ENCODE measurements at regions not wholly inside any gene's neighbourhood (a gene's known extent, or its start where the extent isn't known, plus 50 kb on each side); places are given as distances from the start of the nearest gene placed in this dataset.
"Not testable (repeated sequence)": the region's sequence is repeated elsewhere in the genome, so short reads cannot be mapped to it uniquely, and the experiment has no call there.

- not testable (repeated sequence) for H4K12ac ChIP-seq (ENCODE audit: low read depth, low read length); H3K23ac ChIP-seq (ENCODE audit: low read length); H3K9me3 ChIP-seq (ENCODE audit: insufficient read depth, low read depth, low read length); H3K27me3 ChIP-seq (ENCODE audit: insufficient read depth, low read length); H4K91ac ChIP-seq (ENCODE audit: low read depth, low read length); H3K14ac ChIP-seq (ENCODE audit: low read length); H3K18ac ChIP-seq (ENCODE audit: low read length); H3K4ac ChIP-seq (ENCODE audit: low read depth, low read length); H4K8ac ChIP-seq (ENCODE audit: low read depth, low read length); H3K36me3 ChIP-seq (ENCODE audit: control insufficient read depth in 1 of 2, insufficient read depth in 2 of 2, low read length in 2 of 2); H2AFZ ChIP-seq (ENCODE audit: insufficient read depth, low read length, poor library complexity); DNase-seq; H3K79me1 ChIP-seq (ENCODE audit: low read length); H3K27ac ChIP-seq (ENCODE audit: low read depth, low read length); H3K79me2 ChIP-seq (ENCODE audit: control insufficient read depth, insufficient read depth, low read length, poor library complexity); H2BK120ac ChIP-seq (ENCODE audit: insufficient read depth, low read length, poor library complexity); H2AK5ac ChIP-seq (ENCODE audit: low read length); H3K4me3 ChIP-seq (ENCODE audit: low read depth, low read length); H3K4me2 ChIP-seq (ENCODE audit: low read length); H3K9ac ChIP-seq (ENCODE audit: low read length); H3K4me1 ChIP-seq (ENCODE audit: control insufficient read depth in 1 of 2, insufficient read depth in 2 of 2, low read length in 2 of 2); H2BK12ac ChIP-seq (ENCODE audit: low read length)
- H2BK5ac ChIP-seq (ENCODE audit: low read depth, low read length, poor library complexity) = peak overlapping the region; percentile 13
- no CpG with 5 or more reads among the region's 12 CpGs for WGBS (ENCODE audit: extremely low coverage, insufficient coverage, insufficient read length)
Observed at GRCh38 chr11:3513311-3513710, 128.5 kb downstream of the ART5 start.

- not testable (repeated sequence) for H2BK120ac ChIP-seq (ENCODE audit: insufficient read depth, low read length, poor library complexity); H3K9ac ChIP-seq (ENCODE audit: low read length); H3K14ac ChIP-seq (ENCODE audit: low read length); H2BK5ac ChIP-seq (ENCODE audit: low read depth, low read length, poor library complexity); H4K8ac ChIP-seq (ENCODE audit: low read depth, low read length); DNase-seq; H3K18ac ChIP-seq (ENCODE audit: low read length); H3K23ac ChIP-seq (ENCODE audit: low read length); H4K12ac ChIP-seq (ENCODE audit: low read depth, low read length); H3K9me3 ChIP-seq (ENCODE audit: insufficient read depth, low read depth, low read length); H4K91ac ChIP-seq (ENCODE audit: low read depth, low read length); H3K79me2 ChIP-seq (ENCODE audit: control insufficient read depth, insufficient read depth, low read length, poor library complexity); H3K36me3 ChIP-seq (ENCODE audit: control insufficient read depth in 1 of 2, insufficient read depth in 2 of 2, low read length in 2 of 2); H3K4me1 ChIP-seq (ENCODE audit: control insufficient read depth in 1 of 2, insufficient read depth in 2 of 2, low read length in 2 of 2); H3K4me2 ChIP-seq (ENCODE audit: low read length); H3K4me3 ChIP-seq (ENCODE audit: low read depth, low read length); H3K79me1 ChIP-seq (ENCODE audit: low read length); H3K27ac ChIP-seq (ENCODE audit: low read depth, low read length); H2BK12ac ChIP-seq (ENCODE audit: low read length); H3K27me3 ChIP-seq (ENCODE audit: insufficient read depth, low read length); H2AK5ac ChIP-seq (ENCODE audit: low read length); H2AFZ ChIP-seq (ENCODE audit: insufficient read depth, low read length, poor library complexity); H3K4ac ChIP-seq (ENCODE audit: low read depth, low read length)
- no CpG with 5 or more reads among the region's 6 CpGs for WGBS (ENCODE audit: extremely low coverage, insufficient coverage, insufficient read length)
Observed at GRCh38 chr11:3512751-3513150, 129.0 kb downstream of the ART5 start.

- H3K9ac ChIP-seq (ENCODE audit: low read length); H3K4me1 ChIP-seq (ENCODE audit: control insufficient read depth in 1 of 2, insufficient read depth in 2 of 2, low read length in 2 of 2); H3K79me1 ChIP-seq (ENCODE audit: low read length); H2BK5ac ChIP-seq (ENCODE audit: low read depth, low read length, poor library complexity); H2BK12ac ChIP-seq (ENCODE audit: low read length); H3K14ac ChIP-seq (ENCODE audit: low read length); H2AK5ac ChIP-seq (ENCODE audit: low read length); H2AFZ ChIP-seq (ENCODE audit: insufficient read depth, low read length, poor library complexity); H4K8ac ChIP-seq (ENCODE audit: low read depth, low read length); H3K9me3 ChIP-seq (ENCODE audit: insufficient read depth, low read depth, low read length); H3K27me3 ChIP-seq (ENCODE audit: insufficient read depth, low read length); H3K4me3 ChIP-seq (ENCODE audit: low read depth, low read length); H3K18ac ChIP-seq (ENCODE audit: low read length); H3K36me3 ChIP-seq (ENCODE audit: control insufficient read depth in 1 of 2, insufficient read depth in 2 of 2, low read length in 2 of 2); H4K91ac ChIP-seq (ENCODE audit: low read depth, low read length); H2BK120ac ChIP-seq (ENCODE audit: insufficient read depth, low read length, poor library complexity); H3K4me2 ChIP-seq (ENCODE audit: low read length); H3K4ac ChIP-seq (ENCODE audit: low read depth, low read length); H3K23ac ChIP-seq (ENCODE audit: low read length); H3K27ac ChIP-seq (ENCODE audit: low read depth, low read length); H4K12ac ChIP-seq (ENCODE audit: low read depth, low read length); H3K79me2 ChIP-seq (ENCODE audit: control insufficient read depth, insufficient read depth, low read length, poor library complexity): not testable (repeated sequence)
- WGBS (ENCODE audit: extremely low coverage, insufficient coverage, insufficient read length) = no CpG with 5 or more reads among the region's 12 CpGs
- DNase-seq = peak; percentile 3 to 32
Observed at GRCh38 chr11:3512133-3512703, 129.6 kb downstream of the ART5 start.

GRCh38 chr11:3511416-3512132 lies 130.2 kb downstream of the ART5 start:
- not testable (repeated sequence) for H3K4ac ChIP-seq (ENCODE audit: low read depth, low read length); H3K27me3 ChIP-seq (ENCODE audit: insufficient read depth, low read length); H3K27ac ChIP-seq (ENCODE audit: low read depth, low read length); H3K4me1 ChIP-seq (ENCODE audit: control insufficient read depth in 1 of 2, insufficient read depth in 2 of 2, low read length in 2 of 2); H3K14ac ChIP-seq (ENCODE audit: low read length); H3K9ac ChIP-seq (ENCODE audit: low read length); H2AFZ ChIP-seq (ENCODE audit: insufficient read depth, low read length, poor library complexity); H2AK5ac ChIP-seq (ENCODE audit: low read length); H3K9me3 ChIP-seq (ENCODE audit: insufficient read depth, low read depth, low read length); H2BK120ac ChIP-seq (ENCODE audit: insufficient read depth, low read length, poor library complexity); H2BK5ac ChIP-seq (ENCODE audit: low read depth, low read length, poor library complexity); H2BK12ac ChIP-seq (ENCODE audit: low read length); H4K8ac ChIP-seq (ENCODE audit: low read depth, low read length); H4K91ac ChIP-seq (ENCODE audit: low read depth, low read length); H3K79me2 ChIP-seq (ENCODE audit: control insufficient read depth, insufficient read depth, low read length, poor library complexity); H3K4me3 ChIP-seq (ENCODE audit: low read depth, low read length); H3K18ac ChIP-seq (ENCODE audit: low read length); H3K4me2 ChIP-seq (ENCODE audit: low read length); H3K79me1 ChIP-seq (ENCODE audit: low read length); H3K36me3 ChIP-seq (ENCODE audit: control insufficient read depth in 1 of 2, insufficient read depth in 2 of 2, low read length in 2 of 2); DNase-seq; H4K12ac ChIP-seq (ENCODE audit: low read depth, low read length); H3K23ac ChIP-seq (ENCODE audit: low read length)
- no CpG with 5 or more reads among the region's 8 CpGs for WGBS (ENCODE audit: extremely low coverage, insufficient coverage, insufficient read length)

Data from trophoblast cell (in vitro differentiated cells and primary cell).